ENCODE measurements at regions not wholly inside any gene's neighbourhood (a gene's known extent, or its start where the extent isn't known, plus 50 kb on each side); places are given as distances from the start of the nearest gene placed in this dataset.
"Not testable (repeated sequence)": the region's sequence is repeated elsewhere in the genome, so short reads cannot be mapped to it uniquely, and the experiment has no call there.

GRCh38 chr14:104401785-104402184 lies 177.8 kb upstream of the C14orf180 start:
- Mint-ChIP-seq H3K9me3 (ENCODE audit: unreplicated experiment) (peaks cover 3% of the 10 kb centered on the region), H3K4me1 (ENCODE audit: low read depth, unreplicated experiment) (peaks cover 5% of the 10 kb centered on the region), H3K27me3 (ENCODE audit: unreplicated experiment) (peaks cover 1% of the 10 kb centered on the region), H3K27ac (ENCODE audit: unreplicated experiment) (no peak overlapping the region), H3K36me3 (ENCODE audit: unreplicated experiment) (peaks cover 18% of the 10 kb centered on the region), H3K4me3 (ENCODE audit: unreplicated experiment) (no peak overlapping the region)
- no peak for DNase-seq
- no peak for TF ChIP-seq CTCF (IDR thresholded peaks at IDR 0.05; ENCODE audit: partially characterized antibody, unreplicated experiment)

GRCh38 chr14:104402303-104402702 lies 177.3 kb upstream of the C14orf180 start:
- H3K4me3 Mint-ChIP-seq (ENCODE audit: unreplicated experiment); H3K27me3 Mint-ChIP-seq (ENCODE audit: unreplicated experiment); DNase-seq; H3K4me1 Mint-ChIP-seq (ENCODE audit: low read depth, unreplicated experiment); H3K9me3 Mint-ChIP-seq (ENCODE audit: unreplicated experiment); H3K27ac Mint-ChIP-seq (ENCODE audit: unreplicated experiment): not testable (repeated sequence)
- peaks cover 18% of the 10 kb centered on the region for H3K36me3 Mint-ChIP-seq (ENCODE audit: unreplicated experiment)

- Mint-ChIP-seq H3K4me1 (ENCODE audit: low read depth, unreplicated experiment) (peaks cover 5% of the 10 kb centered on the region), H3K27ac (ENCODE audit: unreplicated experiment) (no peak overlapping the region), H3K27me3 (ENCODE audit: unreplicated experiment) (peaks cover 1% of the 10 kb centered on the region), H3K4me3 (ENCODE audit: unreplicated experiment) (no peak overlapping the region), H3K9me3 (ENCODE audit: unreplicated experiment) (peaks cover 5% of the 10 kb centered on the region), H3K36me3 (ENCODE audit: unreplicated experiment) (peaks cover 17% of the 10 kb centered on the region)
- no peak for TF ChIP-seq CTCF (IDR thresholded peaks at IDR 0.05; ENCODE audit: partially characterized antibody, unreplicated experiment)
- no peak for DNase-seq
Measured at GRCh38 chr14:104403421-104404220, 175.9 kb upstream of the C14orf180 start.

GRCh38 chr14:104404922-104405321 lies 174.6 kb upstream of the C14orf180 start:
- Mint-ChIP-seq H3K9me3 (ENCODE audit: unreplicated experiment) (peaks cover 5% of the 10 kb centered on the region), H3K27me3 (ENCODE audit: unreplicated experiment) (peaks cover 1% of the 10 kb centered on the region), H3K4me1 (ENCODE audit: low read depth, unreplicated experiment) (peaks cover 3% of the 10 kb centered on the region), H3K4me3 (ENCODE audit: unreplicated experiment) (no peak overlapping the region), H3K36me3 (ENCODE audit: unreplicated experiment) (peaks cover 18% of the 10 kb centered on the region), H3K27ac (ENCODE audit: unreplicated experiment) (no peak overlapping the region)
- TF ChIP-seq CTCF (IDR thresholded peaks at IDR 0.05; ENCODE audit: partially characterized antibody, unreplicated experiment), result no peak
- DNase-seq, result no peak

GRCh38 chr14:104405360-104406226 lies 174.0 kb upstream of the C14orf180 start:
- peaks cover 18% of the 10 kb centered on the region for H3K36me3 Mint-ChIP-seq (ENCODE audit: unreplicated experiment)
- peaks cover 2% of the 10 kb centered on the region for H3K9me3 Mint-ChIP-seq (ENCODE audit: unreplicated experiment)
- no peaks in the 10 kb centered on the region for H3K4me1 Mint-ChIP-seq (ENCODE audit: low read depth, unreplicated experiment)
- no peak for TF ChIP-seq CTCF (IDR thresholded peaks at IDR 0.05; ENCODE audit: partially characterized antibody, unreplicated experiment)
- peaks cover 1% of the 10 kb centered on the region for H3K27me3 Mint-ChIP-seq (ENCODE audit: unreplicated experiment)
- no peak for DNase-seq
- H3K4me3 Mint-ChIP-seq (ENCODE audit: unreplicated experiment), result no peak overlapping the region
- H3K27ac Mint-ChIP-seq (ENCODE audit: unreplicated experiment), result no peak overlapping the region

All from glutamatergic neuron (in vitro differentiated cells).